DMS53 (cell line): ENCODE measurements at regions not wholly inside any gene's neighbourhood (a gene's known extent, or its start where the extent isn't known, plus 50 kb on each side); places are given as distances from the start of the nearest gene placed in this dataset.
"Not testable (repeated sequence)": the region's sequence is repeated elsewhere in the genome, so short reads cannot be mapped to it uniquely, and the experiment has no call there.

Experiments
- DNase-seq: peaks from one replicate; lab custom pipeline; 2025; lab: John Stamatoyannopoulos, UW

GRCh38 chr2:184201246-184201645, 397.1 kb upstream of the ZNF804A start:
- DNase-seq = no peak

GRCh38 chr2:184203661-184204060, 394.7 kb upstream of the ZNF804A start:
- DNase-seq = no peak

GRCh38 chr2:184205048-184205596, 393.2 kb upstream of the ZNF804A start:
- no peak for DNase-seq

GRCh38 chr2:184206045-184206444, 392.3 kb upstream of the ZNF804A start:
- DNase-seq = no peak

- DNase-seq = no peak
Measured at GRCh38 chr2:184210329-184210728, 388.0 kb upstream of the ZNF804A start.

GRCh38 chr2:184215745-184216144, 382.6 kb upstream of the ZNF804A start:
- no peak for DNase-seq

GRCh38 chr2:184256611-184257010, 341.7 kb upstream of the ZNF804A start:
- DNase-seq = no peak

DNA sequence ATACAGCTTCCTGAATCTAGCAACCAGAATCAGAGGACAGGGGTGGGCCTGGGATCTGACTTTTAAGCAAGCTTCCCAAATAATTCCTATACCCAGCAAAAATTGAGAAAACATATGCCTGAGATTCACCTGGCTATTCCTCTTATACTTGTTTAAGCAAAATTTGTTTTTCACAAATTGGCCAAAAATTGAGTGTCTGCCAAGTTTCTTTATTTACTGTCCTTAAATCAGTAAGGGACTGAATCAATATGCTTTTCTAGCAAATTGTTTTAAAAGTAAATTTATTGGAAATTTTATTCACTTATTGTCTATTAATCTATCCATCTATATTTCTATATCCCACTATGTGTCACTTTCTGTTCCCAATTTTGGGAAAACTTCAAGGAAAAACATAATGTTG, 337.0 kb upstream of the ZNF804A start:
- DNase-seq = no peak

- no peak for DNase-seq
Measured at GRCh38 chr2:184261818-184262217, 336.5 kb upstream of the ZNF804A start.

DNA sequence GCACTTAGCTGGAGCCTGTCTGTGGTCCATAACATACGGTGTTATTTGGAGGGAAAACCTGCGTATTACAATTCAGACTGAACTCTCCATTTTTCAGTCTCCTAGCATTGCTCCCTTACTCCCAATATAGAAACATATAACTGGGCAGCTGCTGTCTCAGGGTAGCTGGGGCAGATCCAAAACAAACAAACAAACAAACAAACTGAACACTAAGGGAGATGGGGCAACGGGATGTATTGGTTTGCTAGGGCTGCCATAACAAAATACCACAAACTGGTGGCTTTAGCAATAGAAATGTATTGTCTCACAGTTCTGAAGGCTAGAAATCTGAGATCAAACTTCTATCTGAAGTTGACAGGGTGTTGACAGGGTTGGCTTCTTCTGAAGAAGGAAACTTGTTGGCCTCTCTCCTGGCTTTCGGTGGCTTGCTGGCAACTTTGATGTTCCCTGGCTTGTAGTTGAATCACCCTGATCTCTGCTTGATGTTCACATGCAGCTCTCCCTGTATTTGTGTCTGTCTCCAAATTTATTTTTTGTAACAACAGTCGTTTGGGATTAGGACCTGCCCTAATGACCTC, 329.3 kb upstream of the ZNF804A start:
- DNase-seq = no peak

DNA sequence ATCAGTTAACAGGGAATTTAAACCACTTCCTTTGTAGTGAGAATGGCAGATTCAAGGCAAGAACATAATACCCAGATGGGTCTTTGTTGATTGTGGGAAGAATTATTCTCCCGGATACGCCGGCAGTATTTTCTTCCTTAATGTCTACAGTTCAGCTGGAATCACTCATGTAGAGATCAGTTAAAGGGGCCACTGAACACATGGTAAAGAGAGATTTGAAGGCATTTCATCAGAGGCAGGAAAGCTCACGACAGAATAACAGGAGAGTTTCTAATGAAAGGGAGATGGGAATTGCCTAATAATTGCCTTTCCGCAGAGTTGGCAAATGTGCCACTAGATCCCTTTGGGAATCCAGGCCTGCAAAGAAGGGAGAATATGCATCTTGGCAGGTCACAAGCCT, 327.7 kb upstream of the ZNF804A start:
- DNase-seq = no peak

DNA sequence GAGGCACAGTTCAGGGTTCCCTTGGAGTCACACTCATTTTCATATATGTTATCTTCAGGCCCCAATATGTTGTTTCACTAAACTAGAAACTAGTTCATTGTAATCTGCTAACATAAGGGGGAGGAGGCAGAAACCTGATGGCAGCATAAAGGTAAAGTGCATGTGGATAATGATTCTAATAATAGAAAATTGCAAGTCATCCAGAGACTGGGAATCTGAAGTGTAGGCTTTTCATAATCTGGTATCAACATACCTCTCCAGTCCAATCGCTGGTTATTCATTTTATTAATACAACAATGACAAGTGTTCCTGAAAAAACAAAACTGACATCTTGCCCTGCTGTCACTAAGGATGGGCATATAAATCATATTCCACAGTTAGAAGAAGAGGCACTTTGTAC, 326.3 kb upstream of the ZNF804A start:
- peak; percentile 74 for DNase-seq

GRCh38 chr2:184294831-184295230, 303.5 kb upstream of the ZNF804A start:
- DNase-seq = no peak

GRCh38 chr2:184297085-184297484, 301.2 kb upstream of the ZNF804A start:
- DNase-seq = no peak

- peak; percentile 81 for DNase-seq
Measured at GRCh38 chr2:184302506-184302905, 295.8 kb upstream of the ZNF804A start.

DNA sequence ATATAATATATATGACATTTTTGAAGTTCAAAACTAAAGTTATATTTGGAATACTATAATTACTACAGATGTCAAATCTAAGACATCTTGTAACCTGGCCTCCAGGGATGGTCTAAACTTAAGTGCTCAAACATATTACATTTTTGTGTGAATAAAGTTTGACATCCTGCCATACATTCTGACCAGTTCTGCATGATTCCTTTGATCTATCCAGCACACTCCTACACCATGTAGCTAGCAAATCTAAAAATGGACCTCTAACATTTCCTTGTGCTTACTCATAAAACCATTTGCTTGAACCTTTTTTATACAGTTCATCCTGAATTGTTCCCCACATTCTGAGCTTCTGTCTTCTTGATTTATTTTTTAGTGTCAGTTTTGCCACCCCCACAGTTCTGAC, 294.3 kb upstream of the ZNF804A start:
- peak; percentile 47 for DNase-seq

GRCh38 chr2:184305105-184305504, 293.2 kb upstream of the ZNF804A start:
- peak; percentile 99 for DNase-seq

- peak; percentile 39 for DNase-seq
Measured at GRCh38 chr2:184308706-184309105, 289.6 kb upstream of the ZNF804A start.

- no peak for DNase-seq
Measured at GRCh38 chr2:184312970-184313369, 285.4 kb upstream of the ZNF804A start.

GRCh38 chr2:184314829-184315228, 283.5 kb upstream of the ZNF804A start:
- no peak for DNase-seq

GRCh38 chr2:184316921-184317320, 281.4 kb upstream of the ZNF804A start:
- DNase-seq = peak; percentile 26

GRCh38 chr2:184322615-184323014, 275.7 kb upstream of the ZNF804A start:
- DNase-seq = no peak

- no peak for DNase-seq
Measured at GRCh38 chr2:184326066-184326465, 272.3 kb upstream of the ZNF804A start.

GRCh38 chr2:184327805-184328204, 270.5 kb upstream of the ZNF804A start:
- DNase-seq = not testable (repeated sequence)
